ENCODE measurements at regions not wholly inside any gene's neighbourhood (a gene's known extent, or its start where the extent isn't known, plus 50 kb on each side); places are given as distances from the start of the nearest gene placed in this dataset.

GRCh38 chr6:43921039-43921438, 151.0 kb downstream of the VEGFA start:
- Histone ChIP-seq H3K9me3 (ENCODE audit: control insufficient read depth in 1 of 2, low read length in 2 of 2) (no peaks in the 10 kb centered on the region), H3K4me3 (ENCODE audit: low read depth in 1 of 2, low read length in 2 of 2) (no peak overlapping the region), H3K36me3 (ENCODE audit: control insufficient read depth in 1 of 2, insufficient read depth in 2 of 2, low read length in 2 of 2) (no peaks in the 10 kb centered on the region), H3K27me3 (ENCODE audit: low read depth, low read length) (no peaks in the 10 kb centered on the region), H3K4me1 (ENCODE audit: control insufficient read depth in 1 of 2, insufficient read depth in 2 of 2, low read length in 2 of 2) (peaks cover 0 to 10% of the 10 kb centered on the region in 2 donors), H3K27ac (ENCODE audit: low read length) (no peak overlapping the region)

GRCh38 chr6:43919774-43920173, 149.8 kb downstream of the VEGFA start:
- no peaks in the 10 kb centered on the region for H3K9me3 ChIP-seq (ENCODE audit: control insufficient read depth in 1 of 2, low read length in 2 of 2)

GRCh38 chr6:43917878-43918382, 147.9 kb downstream of the VEGFA start:
- Histone ChIP-seq H3K4me3 (ENCODE audit: low read depth in 1 of 2, low read length in 2 of 2) (no peak overlapping the region), H3K27ac (ENCODE audit: low read length) (no peak overlapping the region), H3K36me3 (ENCODE audit: control insufficient read depth in 1 of 2, insufficient read depth in 2 of 2, low read length in 2 of 2) (no peaks in the 10 kb centered on the region), H3K9me3 (ENCODE audit: control insufficient read depth in 1 of 2, low read length in 2 of 2) (no peaks in the 10 kb centered on the region), H3K4me1 (ENCODE audit: control insufficient read depth in 1 of 2, insufficient read depth in 2 of 2, low read length in 2 of 2) (peaks cover 0 to 15% of the 10 kb centered on the region in 2 donors), H3K27me3 (ENCODE audit: low read depth, low read length) (no peaks in the 10 kb centered on the region)

More at GRCh38 chr6:43919774-43920173, 149.8 kb downstream of the VEGFA start:
- H3K27ac ChIP-seq (ENCODE audit: low read length), result no peak overlapping the region
- no peaks in the 10 kb centered on the region for H3K36me3 ChIP-seq (ENCODE audit: control insufficient read depth in 1 of 2, insufficient read depth in 2 of 2, low read length in 2 of 2)
- no peaks in the 10 kb centered on the region for H3K27me3 ChIP-seq (ENCODE audit: low read depth, low read length)
- H3K4me1 ChIP-seq (ENCODE audit: control insufficient read depth in 1 of 2, insufficient read depth in 2 of 2, low read length in 2 of 2), result peaks cover 0 to 15% of the 10 kb centered on the region in 2 donors
- no peak overlapping the region for H3K4me3 ChIP-seq (ENCODE audit: low read depth in 1 of 2, low read length in 2 of 2)

- H3K9me3 ChIP-seq (ENCODE audit: control insufficient read depth in 1 of 2, low read length in 2 of 2), result no peaks in the 10 kb centered on the region
- no peaks in the 10 kb centered on the region for H3K36me3 ChIP-seq (ENCODE audit: control insufficient read depth in 1 of 2, insufficient read depth in 2 of 2, low read length in 2 of 2)
- no peak overlapping the region for H3K27ac ChIP-seq (ENCODE audit: low read length)
- no peaks in the 10 kb centered on the region for H3K27me3 ChIP-seq (ENCODE audit: low read depth, low read length)
- peaks cover 0 to 15% of the 10 kb centered on the region in 2 donors for H3K4me1 ChIP-seq (ENCODE audit: control insufficient read depth in 1 of 2, insufficient read depth in 2 of 2, low read length in 2 of 2)
- no peak overlapping the region for H3K4me3 ChIP-seq (ENCODE audit: low read depth in 1 of 2, low read length in 2 of 2)
Observed at GRCh38 chr6:43916924-43917877, 147.2 kb downstream of the VEGFA start.

GRCh38 chr6:43915986-43916923, 146.2 kb downstream of the VEGFA start:
- Histone ChIP-seq H3K4me3 (ENCODE audit: low read depth in 1 of 2, low read length in 2 of 2) (no peak overlapping the region), H3K27me3 (ENCODE audit: low read depth, low read length) (no peaks in the 10 kb centered on the region), H3K4me1 (ENCODE audit: control insufficient read depth in 1 of 2, insufficient read depth in 2 of 2, low read length in 2 of 2) (peaks cover 0 to 15% of the 10 kb centered on the region in 2 donors), H3K9me3 (ENCODE audit: control insufficient read depth in 1 of 2, low read length in 2 of 2) (no peaks in the 10 kb centered on the region), H3K36me3 (ENCODE audit: control insufficient read depth in 1 of 2, insufficient read depth in 2 of 2, low read length in 2 of 2) (no peaks in the 10 kb centered on the region), H3K27ac (ENCODE audit: low read length) (no peak overlapping the region)

- H3K27ac ChIP-seq (ENCODE audit: low read length), result no peak overlapping the region
Observed at GRCh38 chr6:43915208-43915869, 145.3 kb downstream of the VEGFA start.

GRCh38 chr6:43914272-43915147, 144.5 kb downstream of the VEGFA start:
- Histone ChIP-seq H3K27ac (ENCODE audit: low read length) (no peak overlapping the region), H3K36me3 (ENCODE audit: control insufficient read depth in 1 of 2, insufficient read depth in 2 of 2, low read length in 2 of 2) (no peaks in the 10 kb centered on the region), H3K27me3 (ENCODE audit: low read depth, low read length) (no peaks in the 10 kb centered on the region), H3K4me1 (ENCODE audit: control insufficient read depth in 1 of 2, insufficient read depth in 2 of 2, low read length in 2 of 2) (peaks cover 0 to 15% of the 10 kb centered on the region in 2 donors), H3K9me3 (ENCODE audit: control insufficient read depth in 1 of 2, low read length in 2 of 2) (no peaks in the 10 kb centered on the region), H3K4me3 (ENCODE audit: low read depth in 1 of 2, low read length in 2 of 2) (no peak overlapping the region)

More at GRCh38 chr6:43915208-43915869, 145.3 kb downstream of the VEGFA start:
- no peaks in the 10 kb centered on the region for H3K27me3 ChIP-seq (ENCODE audit: low read depth, low read length)
- peaks cover 0 to 15% of the 10 kb centered on the region in 2 donors for H3K4me1 ChIP-seq (ENCODE audit: control insufficient read depth in 1 of 2, insufficient read depth in 2 of 2, low read length in 2 of 2)
- H3K4me3 ChIP-seq (ENCODE audit: low read depth in 1 of 2, low read length in 2 of 2), result no peak overlapping the region
- H3K36me3 ChIP-seq (ENCODE audit: control insufficient read depth in 1 of 2, insufficient read depth in 2 of 2, low read length in 2 of 2), result no peaks in the 10 kb centered on the region
- no peaks in the 10 kb centered on the region for H3K9me3 ChIP-seq (ENCODE audit: control insufficient read depth in 1 of 2, low read length in 2 of 2)

GRCh38 chr6:43913375-43914271, 143.6 kb downstream of the VEGFA start:
- Histone ChIP-seq H3K36me3 (ENCODE audit: control insufficient read depth in 1 of 2, insufficient read depth in 2 of 2, low read length in 2 of 2) (no peaks in the 10 kb centered on the region), H3K27ac (ENCODE audit: low read length) (no peak overlapping the region), H3K4me3 (ENCODE audit: low read depth in 1 of 2, low read length in 2 of 2) (no peak overlapping the region), H3K27me3 (ENCODE audit: low read depth, low read length) (no peaks in the 10 kb centered on the region), H3K9me3 (ENCODE audit: control insufficient read depth in 1 of 2, low read length in 2 of 2) (no peaks in the 10 kb centered on the region), H3K4me1 (ENCODE audit: control insufficient read depth in 1 of 2, insufficient read depth in 2 of 2, low read length in 2 of 2) (peaks cover 0 to 15% of the 10 kb centered on the region in 2 donors)

GRCh38 chr6:43912598-43913371, 142.8 kb downstream of the VEGFA start:
- peaks cover 0 to 14% of the 10 kb centered on the region in 2 donors for H3K4me1 ChIP-seq (ENCODE audit: control insufficient read depth in 1 of 2, insufficient read depth in 2 of 2, low read length in 2 of 2)

More at GRCh38 chr6:43912598-43913371, 142.8 kb downstream of the VEGFA start:
- H3K36me3 ChIP-seq (ENCODE audit: control insufficient read depth in 1 of 2, insufficient read depth in 2 of 2, low read length in 2 of 2), result no peaks in the 10 kb centered on the region
- no peaks in the 10 kb centered on the region for H3K27me3 ChIP-seq (ENCODE audit: low read depth, low read length)
- no peaks in the 10 kb centered on the region for H3K9me3 ChIP-seq (ENCODE audit: control insufficient read depth in 1 of 2, low read length in 2 of 2)
- no peak overlapping the region for H3K27ac ChIP-seq (ENCODE audit: low read length)
- H3K4me3 ChIP-seq (ENCODE audit: low read depth in 1 of 2, low read length in 2 of 2), result no peak overlapping the region

Data from muscle layer of duodenum (tissue), 2 donors.